HCT116 (cell line): ENCODE measurements at regions not wholly inside any gene's neighbourhood (a gene's known extent, or its start where the extent isn't known, plus 50 kb on each side); places are given as distances from the start of the nearest gene placed in this dataset.

Experiments used
- ATF3 ChIP-seq: IDR thresholded peaks from 2 replicates; pipeline ENCODE4 v1.6.1; 2012
- EGR1 ChIP-seq: IDR thresholded peaks from 2 replicates; pipeline ENCODE4 v1.6.1; 2012; ENCODE audit warnings: low read depth
- EZH2phosphoT487 ChIP-seq: fragments of 200-600 bp; IDR thresholded peaks from 2 replicates; pipeline ENCODE4 v1.6.1; 2018; ENCODE audit warnings: antibody characterized with exemption, borderline replicate concordance
- POLR2AphosphoS5 ChIP-seq: IDR thresholded peaks from 2 replicates; pipeline ENCODE4 v1.6.1; 2011; ENCODE audit warnings: mild to moderate bottlenecking, low read depth, low read length, moderate library complexity
- REST ChIP-seq: IDR thresholded peaks from 2 replicates; pipeline ENCODE4 v1.6.1; 2012; ENCODE audit warnings: low read depth
- ZNF274 ChIP-seq: fragments of 200-500 bp; sonication (Bioruptor generic); IDR thresholded peaks from 2 replicates; pipeline ENCODE4 v1.6.1; 2014; ENCODE audit warnings: mild to moderate bottlenecking, low read depth, low read length, inconsistent platforms
- TF ChIP-seq, protein P1 (sequence below), 3 experiments: fragments of 200-600 bp in 1 of 3; sonication (generic) in 1 of 3; IDR thresholded peaks in 2 of 3; conservative IDR thresholded peaks in 1 of 3; 2 replicates each; pipeline ENCODE4 v1.5.1; 2012 to 2017; ENCODE audit warnings: low read depth in 2 of 3, low read length in 2 of 3, antibody characterized with exemption in 1 of 3, borderline replicate concordance in 1 of 3, control low read depth in 1 of 3, mild to moderate bottlenecking in 1 of 3, mixed read lengths in 1 of 3, mixed run types in 1 of 3, moderate library complexity in 1 of 3; ENCODE audit not compliant: insufficient read depth in 1 of 3

DNA sequence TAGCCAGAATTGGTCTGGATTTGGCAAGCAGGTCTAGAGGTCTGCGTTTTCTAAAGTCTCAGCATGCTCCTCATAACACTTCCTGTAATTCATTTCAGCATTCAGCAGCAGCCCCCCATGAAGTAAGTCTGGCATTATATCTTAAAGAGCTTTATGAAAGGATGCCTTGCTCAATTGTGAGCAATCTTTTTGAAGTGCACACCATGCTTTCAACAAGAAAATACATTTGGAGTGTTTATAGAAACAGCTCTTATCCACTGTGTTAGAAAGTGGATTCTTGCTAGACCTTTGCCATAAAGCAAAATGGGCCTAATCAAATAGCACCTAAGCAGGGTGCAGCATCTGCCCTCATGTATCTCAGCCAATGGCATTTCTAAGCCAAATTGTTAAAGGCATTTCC lies 378.0 kb upstream of the AKR1E2 start:
- TF ChIP-seq REST = no peak
- TF ChIP-seq POLR2AphosphoS5 = no peak
- TF ChIP-seq, protein P1, sequence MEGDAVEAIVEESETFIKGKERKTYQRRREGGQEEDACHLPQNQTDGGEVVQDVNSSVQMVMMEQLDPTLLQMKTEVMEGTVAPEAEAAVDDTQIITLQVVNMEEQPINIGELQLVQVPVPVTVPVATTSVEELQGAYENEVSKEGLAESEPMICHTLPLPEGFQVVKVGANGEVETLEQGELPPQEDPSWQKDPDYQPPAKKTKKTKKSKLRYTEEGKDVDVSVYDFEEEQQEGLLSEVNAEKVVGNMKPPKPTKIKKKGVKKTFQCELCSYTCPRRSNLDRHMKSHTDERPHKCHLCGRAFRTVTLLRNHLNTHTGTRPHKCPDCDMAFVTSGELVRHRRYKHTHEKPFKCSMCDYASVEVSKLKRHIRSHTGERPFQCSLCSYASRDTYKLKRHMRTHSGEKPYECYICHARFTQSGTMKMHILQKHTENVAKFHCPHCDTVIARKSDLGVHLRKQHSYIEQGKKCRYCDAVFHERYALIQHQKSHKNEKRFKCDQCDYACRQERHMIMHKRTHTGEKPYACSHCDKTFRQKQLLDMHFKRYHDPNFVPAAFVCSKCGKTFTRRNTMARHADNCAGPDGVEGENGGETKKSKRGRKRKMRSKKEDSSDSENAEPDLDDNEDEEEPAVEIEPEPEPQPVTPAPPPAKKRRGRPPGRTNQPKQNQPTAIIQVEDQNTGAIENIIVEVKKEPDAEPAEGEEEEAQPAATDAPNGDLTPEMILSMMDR (IDR thresholded peaks at IDR 0.05 in 2 of 3, conservative IDR thresholded peaks at IDR 0.05 in 1 of 3; ENCODE audit: borderline replicate concordance in 1 of 3, insufficient read depth in 1 of 3, low read depth in 2 of 3, low read length in 2 of 3) = no peak
- TF ChIP-seq EGR1 = no peak
- TF ChIP-seq EZH2phosphoT487 = no peak
- TF ChIP-seq ATF3 = no peak
- no peak for TF ChIP-seq ZNF274
